GM12891 (cell line): ENCODE measurements at regions not wholly inside any gene's neighbourhood (a gene's known extent, or its start where the extent isn't known, plus 50 kb on each side); places are given as distances from the start of the nearest gene placed in this dataset.

Source experiments
- PAX5 ChIP-seq: IDR thresholded peaks from 2 replicates; pipeline ENCODE4 v1.6.1; 2011; ENCODE audit warnings: low read length, moderate library complexity, mild to moderate bottlenecking; ENCODE audit not compliant: insufficient read depth, severe bottlenecking
- POLR2A ChIP-seq: IDR thresholded peaks from 2 replicates; pipeline ENCODE4 v1.6.1; 2011; ENCODE audit warnings: low read depth, low read length, control low read depth
- POLR2AphosphoS5 ChIP-seq: IDR thresholded peaks from 2 replicates; pipeline ENCODE4 v1.6.1; 2011; ENCODE audit warnings: low read depth, low read length, control low read depth
- POU2F2 ChIP-seq: IDR thresholded peaks from 2 replicates; pipeline ENCODE4 v1.6.1; 2011; ENCODE audit warnings: low read depth, mild to moderate bottlenecking, control low read depth, low read length, moderate library complexity
- TAF1 ChIP-seq: IDR thresholded peaks from 2 replicates; pipeline ENCODE4 v1.6.1; 2011; ENCODE audit warnings: low read depth, low read length, control low read depth

GRCh38 chr7:138267934-138268333 is 191.7 kb downstream of the AKR1D1 start:
- TF ChIP-seq POLR2AphosphoS5 (no peak), TAF1 (no peak), PAX5 (no peak), POU2F2 (no peak), POLR2A (no peak)
